ENCODE measurements at regions not wholly inside any gene's neighbourhood (a gene's known extent, or its start where the extent isn't known, plus 50 kb on each side); places are given as distances from the start of the nearest gene placed in this dataset.

DNA sequence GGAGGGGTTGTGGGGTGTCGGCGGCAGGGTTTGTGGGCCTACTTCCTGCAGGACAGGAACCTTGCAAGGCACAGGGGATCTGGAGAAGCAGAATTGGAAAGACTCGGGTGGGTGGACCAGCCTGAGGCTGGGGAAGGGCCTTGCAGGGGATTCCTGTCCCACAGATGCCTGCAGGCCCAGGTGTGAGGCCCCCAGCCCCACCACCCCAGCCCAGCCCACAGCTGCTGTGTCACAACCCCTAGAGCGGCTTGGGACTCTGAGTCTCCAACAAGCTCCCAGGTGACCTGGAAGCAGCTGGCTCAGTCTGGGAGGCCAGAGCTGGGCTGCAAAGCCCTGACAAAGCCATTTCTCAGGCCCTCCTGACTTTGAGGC, 93.1 kb downstream of the ZFP36L2 start:
- H3K4me1 ChIP-seq (ENCODE audit: insufficient read depth), result peaks cover 19% of the 10 kb centered on the region
- WGBS, 2 experiments (ENCODE audit: low coverage in 1 of 2, low lambda C conversion rate in 2 of 2, missing lambda C conversion rate in 2 of 2), result 94 to 95% methylated on average over 4 of the region's 4 CpGs
- no peaks in the 10 kb centered on the region for H3K9me3 ChIP-seq (ENCODE audit: low read depth)
- TF ChIP-seq EZH2 (IDR thresholded peaks at IDR 0.05; ENCODE audit: insufficient read depth, poor library complexity, severe bottlenecking) (no peak), EZH2phosphoT487 (IDR thresholded peaks at IDR 0.05; ENCODE audit: insufficient read depth, low read depth) (no peak)
- no peak overlapping the region for H3K27ac ChIP-seq
- H3K36me3 ChIP-seq (ENCODE audit: low read depth), result no peaks in the 10 kb centered on the region
- no peak overlapping the region for H3K4me2 ChIP-seq (ENCODE audit: unreplicated experiment)
- DNase-seq, result no peak
- in situ Hi-C loops (cut with MboI), result no loop called here
- no peaks in the 10 kb centered on the region for H3K79me2 ChIP-seq (ENCODE audit: insufficient read depth)
- H3K27me3 ChIP-seq (replicated peaks; ENCODE audit: insufficient read depth), result no peaks in the 10 kb centered on the region
- no peak overlapping the region for H3K4me3 ChIP-seq
- H2AFZ ChIP-seq, result no peak overlapping the region
- H4K20me1 ChIP-seq (ENCODE audit: insufficient read depth), result no peaks in the 10 kb centered on the region
- no peaks in the 10 kb centered on the region for H3K9me2 ChIP-seq (ENCODE audit: insufficient read depth)
- H3F3A ChIP-seq (ENCODE audit: insufficient read depth), result no peaks in the 10 kb centered on the region
- H3K9ac ChIP-seq, result no peak overlapping the region

GRCh38 chr2:43132683-43133301, 93.6 kb downstream of the ZFP36L2 start:
- no peak overlapping the region for H3K9ac ChIP-seq
- no peaks in the 10 kb centered on the region for H3K9me2 ChIP-seq (ENCODE audit: insufficient read depth)
- H3K27ac ChIP-seq, result no peak overlapping the region
- H4K20me1 ChIP-seq (ENCODE audit: insufficient read depth), result no peaks in the 10 kb centered on the region
- no peaks in the 10 kb centered on the region for H3K79me2 ChIP-seq (ENCODE audit: insufficient read depth)
- no peaks in the 10 kb centered on the region for H3K27me3 ChIP-seq (replicated peaks; ENCODE audit: insufficient read depth)
- no peaks in the 10 kb centered on the region for H3F3A ChIP-seq (ENCODE audit: insufficient read depth)
- H2AFZ ChIP-seq, result no peak overlapping the region
- no peak overlapping the region for H3K4me2 ChIP-seq (ENCODE audit: unreplicated experiment)
- no peak for TF ChIP-seq EZH2 (IDR thresholded peaks at IDR 0.05; ENCODE audit: insufficient read depth, poor library complexity, severe bottlenecking)
- H3K36me3 ChIP-seq (ENCODE audit: low read depth), result no peaks in the 10 kb centered on the region
- H3K4me1 ChIP-seq (ENCODE audit: insufficient read depth), result peaks cover 19% of the 10 kb centered on the region
- no peaks in the 10 kb centered on the region for H3K9me3 ChIP-seq (ENCODE audit: low read depth)
- WGBS, 2 experiments (ENCODE audit: low coverage in 1 of 2, low lambda C conversion rate in 2 of 2, missing lambda C conversion rate in 2 of 2), result 92 to 93% methylated on average over 8 to 12 of the region's 12 CpGs
- no peak overlapping the region for H3K4me3 ChIP-seq
- no peak for DNase-seq
- in situ Hi-C loops (cut with MboI), result no loop called here

DNA sequence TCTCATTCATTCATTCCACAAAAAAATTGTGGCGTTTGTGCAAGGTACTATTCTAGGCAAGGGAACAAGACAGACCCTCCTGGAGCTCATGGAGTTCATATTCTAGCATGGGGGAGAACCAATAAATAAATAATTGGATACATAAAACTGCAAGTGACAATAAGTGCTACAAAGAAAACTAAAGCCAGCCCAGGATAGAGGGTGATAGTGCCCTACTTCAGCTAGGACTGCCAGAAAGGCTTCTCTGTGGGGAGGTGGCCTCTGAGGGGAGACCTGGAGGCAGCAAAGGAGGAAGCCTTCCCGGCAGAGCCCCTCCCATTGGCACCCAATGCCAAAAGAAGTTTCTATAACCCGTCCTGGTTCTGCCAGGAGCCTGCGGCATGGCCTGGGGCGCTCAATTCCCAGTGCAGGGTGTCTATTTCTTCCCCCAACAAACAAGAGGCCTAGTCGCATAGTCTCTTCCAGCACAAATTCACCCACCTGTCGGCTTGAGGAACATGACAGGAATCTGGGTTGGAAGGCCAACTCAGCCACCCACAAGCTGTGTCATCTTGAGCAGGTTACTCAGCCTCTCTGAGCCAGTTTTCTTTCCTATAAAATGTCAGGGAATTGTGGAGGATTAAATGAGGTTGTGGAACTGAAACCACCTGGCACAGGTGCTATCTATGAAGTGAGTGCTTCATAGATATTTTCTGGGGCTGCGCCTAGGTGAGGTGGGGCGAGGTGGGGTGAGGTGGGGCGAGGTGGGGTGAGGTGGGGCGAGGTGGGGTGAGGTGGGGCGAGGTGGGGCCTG, 94.3 kb downstream of the ZFP36L2 start:
- H3K27me3 ChIP-seq (replicated peaks; ENCODE audit: insufficient read depth), result no peaks in the 10 kb centered on the region
- WGBS, 2 experiments (ENCODE audit: low coverage in 1 of 2, low lambda C conversion rate in 2 of 2, missing lambda C conversion rate in 2 of 2), result 84 to 88% methylated on average over 9 to 12 of the region's 12 CpGs
- H3K4me2 ChIP-seq (ENCODE audit: unreplicated experiment), result no peak overlapping the region
- H3K79me2 ChIP-seq (ENCODE audit: insufficient read depth), result no peaks in the 10 kb centered on the region
- H3K27ac ChIP-seq, result no peak overlapping the region
- no peak overlapping the region for H3K9ac ChIP-seq
- in situ Hi-C loops (cut with MboI), result no loop called here
- TF ChIP-seq EZH2 (IDR thresholded peaks at IDR 0.05; ENCODE audit: insufficient read depth, poor library complexity, severe bottlenecking) (no peak), EZH2phosphoT487 (IDR thresholded peaks at IDR 0.05; ENCODE audit: insufficient read depth, low read depth) (no peak)
- peaks cover 19% of the 10 kb centered on the region for H3K4me1 ChIP-seq (ENCODE audit: insufficient read depth)
- no peak for DNase-seq
- H2AFZ ChIP-seq, result no peak overlapping the region
- H3F3A ChIP-seq (ENCODE audit: insufficient read depth), result no peaks in the 10 kb centered on the region
- H3K9me3 ChIP-seq (ENCODE audit: low read depth), result no peaks in the 10 kb centered on the region
- no peak overlapping the region for H3K4me3 ChIP-seq
- no peaks in the 10 kb centered on the region for H4K20me1 ChIP-seq (ENCODE audit: insufficient read depth)
- H3K9me2 ChIP-seq (ENCODE audit: insufficient read depth), result no peaks in the 10 kb centered on the region
- H3K36me3 ChIP-seq (ENCODE audit: low read depth), result no peaks in the 10 kb centered on the region

GRCh38 chr2:43131051-43131889, 95.1 kb downstream of the ZFP36L2 start:
- H4K20me1 ChIP-seq (ENCODE audit: insufficient read depth), result no peaks in the 10 kb centered on the region
- no peak overlapping the region for H2AFZ ChIP-seq
- H3K9ac ChIP-seq, result no peak overlapping the region
- H3K4me1 ChIP-seq (ENCODE audit: insufficient read depth), result peaks cover 19% of the 10 kb centered on the region
- no peak overlapping the region for H3K27ac ChIP-seq
- no peaks in the 10 kb centered on the region for H3F3A ChIP-seq (ENCODE audit: insufficient read depth)
- WGBS, 2 experiments (ENCODE audit: low coverage in 1 of 2, low lambda C conversion rate in 2 of 2, missing lambda C conversion rate in 2 of 2), result 54 to 57% methylated on average over 18 of the region's 18 CpGs
- no peak overlapping the region for H3K4me3 ChIP-seq
- in situ Hi-C loops (cut with MboI), result no loop called here
- H3K79me2 ChIP-seq (ENCODE audit: insufficient read depth), result no peaks in the 10 kb centered on the region
- TF ChIP-seq EZH2phosphoT487 (IDR thresholded peaks at IDR 0.05; ENCODE audit: insufficient read depth, low read depth), result no peak
- TF ChIP-seq EZH2 (IDR thresholded peaks at IDR 0.05; ENCODE audit: insufficient read depth, poor library complexity, severe bottlenecking), result no peak
- H3K27me3 ChIP-seq (replicated peaks; ENCODE audit: insufficient read depth), result no peaks in the 10 kb centered on the region
- peak overlapping the region; percentile 35 for H3K4me2 ChIP-seq (ENCODE audit: unreplicated experiment)
- H3K9me3 ChIP-seq (ENCODE audit: low read depth), result no peaks in the 10 kb centered on the region
- no peaks in the 10 kb centered on the region for H3K9me2 ChIP-seq (ENCODE audit: insufficient read depth)
- no peaks in the 10 kb centered on the region for H3K36me3 ChIP-seq (ENCODE audit: low read depth)
- DNase-seq, result peak; percentile 97
